H9 (cell line): ENCODE measurements at regions not wholly inside any gene's neighbourhood (a gene's known extent, or its start where the extent isn't known, plus 50 kb on each side); places are given as distances from the start of the nearest gene placed in this dataset.

Experiments
- DNase-seq: peaks from one replicate; pipeline ENCODE4 v3.0.0-alpha.2; 2017
- H2AFZ ChIP-seq: one replicate; pipeline ENCODE4 v1.6.1; 2013; ENCODE audit warnings: mild to moderate bottlenecking, low read length, control low read depth, moderate library complexity
- H2AK5ac ChIP-seq: 2 replicates; pipeline ENCODE4 v1.6.1; 2013; ENCODE audit warnings: low read length, control low read depth, mixed read lengths; ENCODE audit not compliant: insufficient read length
- H2BK120ac ChIP-seq: one replicate; pipeline ENCODE4 v1.6.1; 2013; ENCODE audit warnings: low read depth, mild to moderate bottlenecking, low read length, control low read depth, inconsistent platforms; ENCODE audit not compliant: poor library complexity, severe bottlenecking
- H2BK12ac ChIP-seq: 2 replicates; pipeline ENCODE4 v1.6.1; 2013; ENCODE audit warnings: low read length, control low read depth, mixed read lengths, low read depth; ENCODE audit not compliant: insufficient read length
- H2BK15ac ChIP-seq: 2 replicates; pipeline ENCODE4 v1.6.1; 2013; ENCODE audit warnings: low read depth, low read length, control low read depth
- H2BK20ac ChIP-seq: one replicate; pipeline ENCODE4 v1.6.1; 2013; ENCODE audit warnings: low read depth, mild to moderate bottlenecking, low read length, control low read depth, inconsistent platforms; ENCODE audit not compliant: poor library complexity, severe bottlenecking
- H2BK5ac ChIP-seq: 2 replicates; pipeline ENCODE4 v1.6.1; 2013; ENCODE audit warnings: low read length, control low read depth, mixed read lengths; ENCODE audit not compliant: insufficient read length
- H3K14ac ChIP-seq: 2 replicates; pipeline ENCODE4 v1.6.1; 2013; ENCODE audit warnings: low read length, control low read depth; ENCODE audit not compliant: insufficient read depth
- H3K18ac ChIP-seq: 2 replicates; pipeline ENCODE4 v1.6.1; 2013; ENCODE audit warnings: low read depth, mild to moderate bottlenecking, mixed read lengths, low read length, control low read depth; ENCODE audit not compliant: insufficient read length
- H3K23ac ChIP-seq: 2 replicates; pipeline ENCODE4 v1.6.1; 2013; ENCODE audit warnings: low read length, control low read depth, mixed read lengths, low read depth; ENCODE audit not compliant: insufficient read length
- H3K23me2 ChIP-seq: 2 replicates; pipeline ENCODE4 v1.6.1; 2013; ENCODE audit warnings: low read depth, mild to moderate bottlenecking, mixed read lengths, low read length, control low read depth; ENCODE audit not compliant: insufficient read length, poor library complexity, severe bottlenecking
- H3K27ac ChIP-seq: 2 replicates; pipeline ENCODE4 v1.5.1; 2013; ENCODE audit warnings: low read length, control low read depth, mixed read lengths, low read depth; ENCODE audit not compliant: insufficient read length
- H3K27me3 ChIP-seq: 2 replicates; pipeline ENCODE4 v1.6.1; 2013; ENCODE audit warnings: low read length, control low read depth, inconsistent platforms; ENCODE audit not compliant: insufficient read depth
- H3K4ac ChIP-seq: 2 replicates; pipeline ENCODE4 v1.6.1; 2013; ENCODE audit warnings: low read depth, mild to moderate bottlenecking, control low read depth, inconsistent platforms, low read length, moderate library complexity
- H3K4me1 ChIP-seq: 2 replicates; pipeline ENCODE4 v1.6.1; 2013; ENCODE audit warnings: low read length, control low read depth, inconsistent platforms; ENCODE audit not compliant: insufficient read depth
- H3K4me2 ChIP-seq: 2 replicates; pipeline ENCODE4 v1.6.1; 2013; ENCODE audit warnings: low read length, control low read depth, mixed read lengths; ENCODE audit not compliant: insufficient read length, insufficient read depth
- H3K56ac ChIP-seq: 2 replicates; pipeline ENCODE4 v1.6.1; 2013; ENCODE audit warnings: low read depth, mild to moderate bottlenecking, mixed read lengths, low read length, control low read depth; ENCODE audit not compliant: insufficient read length
- H3K79me1 ChIP-seq: 2 replicates; pipeline ENCODE4 v1.6.1; 2013; ENCODE audit warnings: low read depth, mild to moderate bottlenecking, moderate library complexity, low read length, control low read depth, inconsistent platforms; ENCODE audit not compliant: insufficient read depth, poor library complexity, severe bottlenecking
- H3K79me2 ChIP-seq: 2 replicates; pipeline ENCODE4 v1.6.1; 2013; ENCODE audit warnings: low read length, control low read depth, inconsistent platforms; ENCODE audit not compliant: insufficient read depth
- H3K9ac ChIP-seq: 2 replicates; pipeline ENCODE4 v1.6.1; 2013; ENCODE audit warnings: low read length, control low read depth, mixed read lengths; ENCODE audit not compliant: insufficient read length; ENCODE audit errors: extremely low read depth
- H3K9me3 ChIP-seq: one replicate; pipeline ENCODE4 v1.6.1; 2013; ENCODE audit warnings: low read depth, low read length, inconsistent platforms; ENCODE audit not compliant: control insufficient read depth
- H3T11ph ChIP-seq: one replicate; pipeline ENCODE4 v1.6.1; 2013; ENCODE audit warnings: mild to moderate bottlenecking, low read length, control low read depth, inconsistent platforms
- H4K20me1 ChIP-seq: one replicate; pipeline ENCODE4 v1.6.1; 2013; ENCODE audit not compliant: control insufficient read depth, insufficient read length, insufficient read depth
- H4K5ac ChIP-seq: 2 replicates; pipeline ENCODE4 v1.6.1; 2013; ENCODE audit warnings: low read depth, mild to moderate bottlenecking, mixed read lengths, low read length, control low read depth; ENCODE audit not compliant: insufficient read length
- H4K8ac ChIP-seq: replicated peaks from 2 replicates; pipeline ENCODE4 v1.6.1; 2013; ENCODE audit warnings: low read length, control low read depth, mixed read lengths, low read depth; ENCODE audit not compliant: insufficient read length
- H4K91ac ChIP-seq: 2 replicates; pipeline ENCODE4 v1.6.1; 2013; ENCODE audit warnings: low read depth, mild to moderate bottlenecking, moderate library complexity, mixed read lengths, low read length, control low read depth; ENCODE audit not compliant: insufficient read length
- H3K27ac Mint-ChIP-seq, 3 experiments: 2 replicates in 2 of 3; 3 replicates in 1 of 3; pipeline ENCODE4 v1.8.0; 2020 to 2021; ENCODE audit warnings: mixed read lengths in 3 of 3, mild to moderate bottlenecking in 1 of 3, moderate library complexity in 1 of 3
- H3K27me3 Mint-ChIP-seq: 2 replicates; pipeline ENCODE4 v1.8.0; 2021; ENCODE audit warnings: low read depth, mild to moderate bottlenecking, moderate library complexity, mixed read lengths
- H3K36me3 Mint-ChIP-seq, 3 experiments: 2 replicates in 2 of 3; 3 replicates in 1 of 3; pipeline ENCODE4 v1.8.0; 2020 to 2021; ENCODE audit warnings: low read depth in 3 of 3, mixed read lengths in 3 of 3; ENCODE audit not compliant: insufficient read depth in 1 of 3
- H3K4me1 Mint-ChIP-seq, 2 experiments: 2 replicates each; pipeline ENCODE4 v1.8.0; 2020; ENCODE audit warnings: mixed read lengths in 2 of 2
- H3K4me3 Mint-ChIP-seq, 2 experiments: 2 replicates in 1 of 2; 3 replicates in 1 of 2; pipeline ENCODE4 v1.8.0; 2020 to 2021; ENCODE audit warnings: mild to moderate bottlenecking in 2 of 2, mixed read lengths in 2 of 2, moderate library complexity in 1 of 2
- H3K9me3 Mint-ChIP-seq, 2 experiments: 2 replicates in 1 of 2; 3 replicates in 1 of 2; pipeline ENCODE4 v1.8.0; 2020; ENCODE audit warnings: mild to moderate bottlenecking in 2 of 2, mixed read lengths in 2 of 2, moderate library complexity in 1 of 2
- CTCF ChIP-seq: fragments of 200-600 bp; sonication (generic); conservative IDR thresholded peaks from 3 replicates; pipeline ENCODE4 v1.8.0; 2021; ENCODE audit warnings: antibody characterized with exemption, mild to moderate bottlenecking
- WGBS: extraction: QIAGEN DNeasy Blood & Tissue Kit; methylation state at CpG from one replicate; pipeline ENCODE4 v1.1.7; 2013; ENCODE audit warnings: missing lambda C conversion rate, low lambda C conversion rate, mixed read lengths; ENCODE audit not compliant: insufficient read length; ENCODE audit errors: extremely low coverage; 5-methylcytosine and 5-hydroxymethylcytosine counted together

GRCh38 chr11:11171285-11171684 is 181.8 kb downstream of the CSNK2A3 start:
- Mint-ChIP-seq H3K27me3 (peaks cover 5% of the 10 kb centered on the region), H3K4me3 (no peak overlapping the region), H3K36me3 (0 out of 7 replicates have a peak, but pooled peaks cover 0 to 4% (median 0%) of the 10 kb centered on the region in 3 experiments), H3K9me3 (peaks cover 0 to 2% of the 10 kb centered on the region in 2 experiments; a peak in 1 of 5 replicates), H3K4me1 (peaks cover 4 to 5% of the 10 kb centered on the region in 2 experiments; a peak in 2 of 4 replicates), H3K27ac (no peak overlapping the region)
- no peaks in the 10 kb centered on the region for H4K20me1 ChIP-seq
- H2BK120ac ChIP-seq: no peak overlapping the region
- no peak overlapping the region for H2BK12ac ChIP-seq
- no peak overlapping the region for H4K8ac ChIP-seq
- H3K18ac ChIP-seq: no peak overlapping the region
- no peak overlapping the region for H3K14ac ChIP-seq
- no peak overlapping the region for H3K23ac ChIP-seq
- H2BK5ac ChIP-seq: no peak overlapping the region
- no peak overlapping the region; the same call in 1 of the 2 replicates for H2BK15ac ChIP-seq
- no CpG with 5 or more reads among the region's 3 CpGs for WGBS
- no peaks in the 10 kb centered on the region for H3K9me3 ChIP-seq
- no peak overlapping the region for H3K4ac ChIP-seq
- H3K27ac ChIP-seq: no peak overlapping the region
- no peak overlapping the region for H2BK20ac ChIP-seq
- H3K27me3 ChIP-seq: no peaks in the 10 kb centered on the region
- H4K91ac ChIP-seq: no peak overlapping the region
- H3T11ph ChIP-seq: no peak overlapping the region
- H2AK5ac ChIP-seq: no peak overlapping the region
- H3K4me2 ChIP-seq: no peak overlapping the region
- H3K9ac ChIP-seq: no peak overlapping the region
- no peak overlapping the region for H4K5ac ChIP-seq
- no peak overlapping the region for H3K56ac ChIP-seq
- no peaks in the 10 kb centered on the region for H3K79me1 ChIP-seq
- no peak overlapping the region for H2AFZ ChIP-seq
- no peaks in the 10 kb centered on the region for H3K79me2 ChIP-seq
- no peak for TF ChIP-seq CTCF
- no peak for DNase-seq
- no peaks in the 10 kb centered on the region for H3K23me2 ChIP-seq
- no peaks in the 10 kb centered on the region for H3K4me1 ChIP-seq
